Activated T-cell treated with anti-CD3 and anti-CD28 coated beads, Interleukin-2, amount 50 U/mL, for 1 hour (primary cell): ENCODE measurements at regions not wholly inside any gene's neighbourhood (a gene's known extent, or its start where the extent isn't known, plus 50 kb on each side); places are given as distances from the start of the nearest gene placed in this dataset.
"Not testable (repeated sequence)": the region's sequence is repeated elsewhere in the genome, so short reads cannot be mapped to it uniquely, and the experiment has no call there.

ENCODE experiments used
- DNase-seq: peaks from one replicate; pipeline ENCODE4 v3.0.0-alpha.2; 2020

DNA sequence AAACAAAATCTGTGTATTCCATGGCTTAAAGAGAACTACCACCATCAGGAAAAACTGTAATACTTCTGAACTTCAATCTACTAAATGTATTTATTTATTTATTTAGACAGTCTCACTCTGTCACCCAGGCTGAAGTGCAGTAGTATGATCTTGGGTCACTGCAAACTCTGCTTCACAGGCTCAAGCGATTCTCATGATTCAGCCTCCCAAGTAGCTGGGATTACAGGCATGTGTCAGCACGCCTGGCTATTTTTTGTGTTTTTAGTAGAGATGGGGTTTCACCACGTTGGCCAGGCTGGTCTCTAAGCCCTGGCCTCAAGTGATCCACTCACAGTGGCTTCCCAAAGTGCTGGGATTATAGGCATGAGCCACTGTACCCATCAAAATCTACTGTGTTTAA is 202.3 kb upstream of the POU1F1 start:
- no peak for DNase-seq

DNA sequence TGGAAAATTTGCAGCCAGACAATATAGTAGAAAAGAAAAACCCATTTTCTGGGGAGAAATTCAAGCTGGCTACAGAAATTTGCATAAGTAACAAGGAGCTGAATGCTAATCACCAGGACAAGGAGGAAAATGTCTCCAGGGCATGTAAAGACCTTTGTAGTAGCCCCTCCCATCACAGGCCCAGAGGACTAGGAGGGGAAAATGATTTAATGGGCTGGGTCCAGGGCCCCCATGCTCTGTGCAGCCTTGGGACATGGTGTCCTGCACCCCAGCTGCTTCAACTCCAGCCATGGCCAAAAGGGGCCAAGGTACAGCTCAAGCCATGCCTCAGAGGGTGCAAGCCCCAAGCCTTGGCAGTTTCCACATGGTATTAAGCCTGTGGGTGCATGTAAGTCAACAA is 197.6 kb upstream of the POU1F1 start:
- DNase-seq = no peak

GRCh38 chr3:87468938-87469337 is 192.6 kb upstream of the POU1F1 start:
- no peak for DNase-seq

DNA sequence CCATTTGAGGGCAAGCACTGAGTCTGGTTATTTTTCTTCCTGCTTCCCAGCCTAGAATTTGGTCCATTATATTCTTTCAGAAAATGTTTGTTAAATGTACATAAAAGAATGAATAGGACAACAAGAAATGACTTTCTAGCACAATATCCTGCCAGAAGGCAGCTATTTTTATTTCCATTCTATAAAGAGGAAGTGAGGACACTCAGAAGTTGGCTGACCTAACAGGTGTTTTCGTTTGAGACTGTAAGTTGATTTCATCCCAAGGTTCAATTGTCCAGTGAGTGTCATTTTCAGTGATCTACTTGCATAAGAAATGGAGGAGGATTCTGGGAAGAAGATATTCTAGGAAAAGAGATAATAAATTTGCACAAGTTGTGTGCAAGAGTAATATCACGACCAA is 191.9 kb upstream of the POU1F1 start:
- DNase-seq = no peak

DNA sequence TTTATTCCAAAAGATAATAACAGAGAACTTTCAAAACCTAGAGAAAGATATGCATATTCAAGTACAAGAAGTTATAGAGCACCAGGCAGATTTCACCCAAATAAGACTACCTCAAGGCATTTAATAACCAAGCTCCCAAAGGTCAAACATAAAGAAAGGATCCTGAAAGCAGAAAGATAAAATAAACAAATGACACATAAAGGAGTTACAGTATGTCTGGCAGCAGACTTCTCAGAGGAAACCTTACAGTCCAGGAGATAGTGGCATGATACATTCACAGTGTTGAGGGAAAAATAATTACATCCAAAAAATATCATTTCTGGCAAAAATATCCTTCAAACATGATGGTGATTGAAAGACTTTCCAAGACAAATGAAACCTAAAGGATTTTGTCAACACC is 185.8 kb upstream of the POU1F1 start:
- DNase-seq = no peak

GRCh38 chr3:87461443-87461842 is 185.1 kb upstream of the POU1F1 start:
- DNase-seq = no peak

DNA sequence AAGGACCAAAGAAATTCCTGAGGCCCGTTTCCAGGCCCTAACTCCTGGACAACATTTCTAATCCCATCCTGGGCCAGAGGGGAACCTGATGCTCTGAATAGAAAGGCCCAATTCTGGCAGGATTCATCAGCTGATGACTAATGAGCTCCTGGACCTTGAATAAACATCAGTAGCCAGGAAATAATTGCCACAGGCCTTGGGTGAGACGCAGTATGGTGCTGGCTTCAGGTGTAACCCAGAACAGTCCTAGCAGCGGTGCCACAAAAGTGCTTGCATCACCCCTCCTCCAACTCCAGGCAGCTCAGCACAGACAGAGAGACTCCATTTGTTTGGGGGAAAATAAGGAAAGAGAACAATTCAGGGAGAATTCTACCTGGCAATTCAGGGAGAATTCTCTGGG is 184.7 kb upstream of the POU1F1 start:
- no peak for DNase-seq

GRCh38 chr3:87448558-87448957 is 172.2 kb upstream of the POU1F1 start:
- no peak for DNase-seq

- DNase-seq = no peak
Observed at GRCh38 chr3:87446849-87447387, 170.5 kb upstream of the POU1F1 start.

DNA sequence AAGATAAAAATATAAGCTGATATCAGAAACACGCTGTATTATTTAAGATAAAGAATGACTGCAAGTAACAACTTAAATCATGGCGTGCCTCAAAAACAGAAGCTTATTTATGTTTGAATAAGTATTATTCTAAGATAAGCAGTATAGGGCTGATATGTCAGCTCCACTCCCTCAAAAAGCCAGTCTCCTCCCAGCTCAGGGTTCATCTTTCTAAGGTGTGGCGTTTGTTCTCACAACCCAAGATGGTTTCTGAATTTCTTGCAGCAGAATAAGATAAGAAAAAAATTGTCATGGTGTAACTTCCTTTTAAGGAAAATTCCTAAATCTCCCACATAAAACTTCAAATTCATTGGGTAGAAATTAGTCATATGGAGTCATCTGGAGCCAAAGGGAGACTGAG is 166.1 kb upstream of the POU1F1 start:
- no peak for DNase-seq

DNA sequence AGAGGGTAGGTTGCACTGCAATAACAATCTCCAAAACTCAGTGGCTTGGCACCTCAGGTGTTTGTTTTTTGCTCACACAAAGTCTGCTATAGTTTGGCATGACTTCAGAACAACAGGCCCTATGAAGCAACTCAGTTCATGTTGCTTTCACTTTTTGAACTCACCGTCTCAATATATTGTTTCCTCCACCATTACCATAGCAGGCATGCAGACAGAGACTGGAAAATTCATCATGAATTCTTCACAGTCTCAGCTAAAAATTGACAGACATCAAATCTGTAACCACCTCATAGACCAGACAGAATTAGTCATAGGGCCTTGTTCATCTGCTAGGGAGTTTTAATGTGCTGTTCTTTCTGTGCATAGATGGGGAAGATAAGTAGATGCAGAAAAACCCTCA is 161.4 kb upstream of the POU1F1 start:
- no peak for DNase-seq

- DNase-seq = no peak
Observed at GRCh38 chr3:87436781-87437543, 160.6 kb upstream of the POU1F1 start.

GRCh38 chr3:87435926-87436620 is 159.7 kb upstream of the POU1F1 start:
- no peak for DNase-seq

DNA sequence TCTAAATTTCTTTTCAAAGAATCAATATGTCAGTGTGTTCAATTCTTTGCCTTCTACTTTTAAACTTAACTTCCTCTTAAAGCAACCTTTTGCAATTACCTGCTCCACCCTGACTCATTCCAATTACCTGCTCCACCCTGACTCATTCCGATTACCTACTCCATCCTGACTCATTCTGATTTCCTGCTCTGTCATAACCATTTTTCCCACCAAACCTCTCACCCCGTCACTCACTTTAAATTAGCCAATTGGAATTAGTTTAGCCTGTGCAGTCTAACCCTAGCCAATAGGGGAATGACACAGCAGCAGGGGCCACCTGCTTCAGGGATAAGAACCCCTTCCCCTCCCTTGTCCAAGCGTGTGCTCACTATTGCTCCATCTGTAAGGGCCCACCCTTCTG is 157.1 kb upstream of the POU1F1 start:
- not testable (repeated sequence) for DNase-seq

DNA sequence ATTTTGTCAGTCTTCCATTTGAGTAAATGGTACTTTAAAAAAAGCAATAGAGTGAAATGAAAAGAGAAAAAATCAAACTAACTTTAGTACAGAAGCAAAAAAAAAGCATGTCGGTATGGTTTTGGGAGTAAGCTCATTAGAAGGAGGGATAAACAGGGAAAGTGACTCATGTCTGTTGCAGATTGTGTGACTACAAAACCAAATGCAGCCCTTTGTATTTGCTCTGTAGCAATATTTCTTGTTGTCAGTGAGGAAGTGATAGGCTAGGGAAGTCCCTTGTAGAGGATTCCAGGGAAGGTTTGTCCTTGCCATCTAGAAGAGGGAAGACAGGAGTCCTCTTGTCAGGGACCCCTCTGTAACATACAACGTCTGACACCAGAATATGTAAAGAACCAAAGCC is 150.5 kb upstream of the POU1F1 start:
- no peak for DNase-seq

- no peak for DNase-seq
Observed at GRCh38 chr3:87425056-87425455, 148.7 kb upstream of the POU1F1 start.

- no peak for DNase-seq
Observed at GRCh38 chr3:87423336-87423735, 147.0 kb upstream of the POU1F1 start.

GRCh38 chr3:87422333-87422732 is 145.9 kb upstream of the POU1F1 start:
- DNase-seq = no peak

GRCh38 chr3:87420171-87420570 is 143.8 kb upstream of the POU1F1 start:
- DNase-seq = no peak

DNA sequence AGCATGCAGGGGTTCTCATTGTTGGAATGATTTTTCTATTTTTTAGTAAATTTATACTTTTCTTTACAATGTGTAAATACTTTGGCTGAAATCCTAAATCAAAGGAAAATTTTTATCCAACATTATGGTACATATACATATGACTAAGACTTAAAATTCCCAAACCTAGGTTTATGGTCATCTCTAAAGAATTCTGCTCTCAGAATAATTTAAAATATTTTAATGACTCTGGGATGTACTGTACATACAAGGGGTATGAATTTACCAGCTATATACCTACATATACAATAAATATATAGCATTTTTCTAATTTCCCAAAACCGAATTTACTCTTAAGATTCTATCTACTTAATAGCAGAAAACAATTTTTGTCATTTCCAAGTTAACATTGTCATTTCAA is 137.9 kb upstream of the POU1F1 start:
- DNase-seq = no peak

- DNase-seq = no peak
Observed at GRCh38 chr3:87413814-87414213, 137.4 kb upstream of the POU1F1 start.

GRCh38 chr3:87410110-87410509 is 133.7 kb upstream of the POU1F1 start:
- no peak for DNase-seq

DNA sequence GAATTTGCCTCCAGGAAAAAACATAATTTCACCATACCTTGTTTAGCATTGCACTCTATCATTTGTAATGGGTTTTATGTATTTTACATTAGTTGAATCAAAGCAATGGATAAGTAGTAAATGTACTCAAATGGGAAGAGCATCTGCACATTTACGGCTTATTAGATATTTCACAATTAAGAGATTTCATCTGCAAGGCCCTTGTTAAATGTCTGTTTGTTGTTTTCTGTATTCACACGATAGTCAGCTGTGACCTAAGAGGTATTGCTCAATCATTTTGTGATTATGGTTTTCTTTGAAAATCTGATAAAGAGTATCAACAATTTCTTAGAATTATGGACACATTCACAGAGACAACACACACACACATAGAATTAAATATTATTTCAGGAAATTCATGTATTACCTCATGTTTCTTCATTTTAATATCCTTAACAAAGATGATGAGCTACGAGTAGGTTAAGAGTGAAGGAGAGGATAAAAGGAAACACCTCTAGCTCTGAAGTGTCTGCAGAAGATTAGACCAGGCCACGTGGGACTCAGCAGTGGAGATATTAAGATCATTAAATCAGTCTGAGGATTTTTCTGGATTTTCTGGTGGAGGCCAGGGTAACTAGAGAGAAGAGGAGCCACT is 121.9 kb upstream of the POU1F1 start:
- DNase-seq = no peak

- DNase-seq = no peak
Observed at GRCh38 chr3:87397211-87397610, 120.8 kb upstream of the POU1F1 start.
